ENCODE measurements at regions not wholly inside any gene's neighbourhood (a gene's known extent, or its start where the extent isn't known, plus 50 kb on each side); places are given as distances from the start of the nearest gene placed in this dataset.

DNA sequence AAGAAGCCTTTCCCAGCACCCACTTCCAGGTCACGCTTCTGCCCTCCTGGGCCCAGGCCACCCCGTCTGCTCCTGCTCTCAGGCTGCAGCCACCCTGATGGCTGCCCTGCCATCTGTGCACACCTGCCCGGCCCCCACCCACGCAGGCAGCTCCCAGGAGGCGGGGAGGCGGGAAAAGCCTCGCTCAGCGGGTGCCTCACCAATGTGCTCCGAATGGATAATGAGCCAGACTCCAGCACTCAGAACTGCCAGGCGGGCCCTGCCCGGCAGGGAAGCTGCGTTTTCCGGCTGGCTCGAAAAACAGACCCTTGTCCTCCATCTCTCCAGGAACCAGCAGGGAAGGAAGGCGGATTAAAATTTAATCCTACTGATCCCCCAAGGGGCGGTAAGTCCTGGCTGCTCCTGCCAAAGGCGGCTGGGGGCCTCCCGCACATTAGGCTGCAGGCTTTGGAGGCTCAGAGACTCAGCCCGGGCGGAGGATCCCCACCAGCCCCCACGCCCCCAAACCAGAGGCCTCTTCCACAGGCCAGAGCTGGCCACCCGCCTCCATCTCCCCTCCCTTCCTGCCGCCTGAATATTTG, 104.0 kb downstream of the NCOR2 start:
- Histone ChIP-seq H3K4me1 (ENCODE audit: control insufficient read depth, insufficient read depth, low read length) (peaks cover 4% of the 10 kb centered on the region; the same call in 1 of the 2 replicates), H3K36me3 (ENCODE audit: control insufficient read depth, insufficient read depth, low read length) (peaks cover 8% of the 10 kb centered on the region), H3K9me3 (ENCODE audit: control insufficient read depth, insufficient read depth, low read depth, low read length) (no peaks in the 10 kb centered on the region), H3K27ac (ENCODE audit: low read length) (no peak overlapping the region), H3K4me3 (ENCODE audit: low read depth in 2 of 2, low read length in 2 of 2) (no peak overlapping the region), H3K27me3 (ENCODE audit: control insufficient read depth, insufficient read depth, low read length) (no peaks in the 10 kb centered on the region)
- in situ Hi-C loops (cut with HindIII; ENCODE audit: low pct_unique_long_range_greater_than_20kb, low sequenced_read_pairs): no loop called here
- ChIA-PET POLR2A (no interaction called here), CTCF (no interaction called here)
- TF ChIP-seq SIN3A (IDR thresholded peaks at IDR 0.05; ENCODE audit: borderline replicate concordance, insufficient read depth, low read depth, low read length): no peak
- TF ChIP-seq POLR2AphosphoS5 (IDR thresholded peaks at IDR 0.05; ENCODE audit: low read depth, low read length): no peak
- TF ChIP-seq, protein P1, sequence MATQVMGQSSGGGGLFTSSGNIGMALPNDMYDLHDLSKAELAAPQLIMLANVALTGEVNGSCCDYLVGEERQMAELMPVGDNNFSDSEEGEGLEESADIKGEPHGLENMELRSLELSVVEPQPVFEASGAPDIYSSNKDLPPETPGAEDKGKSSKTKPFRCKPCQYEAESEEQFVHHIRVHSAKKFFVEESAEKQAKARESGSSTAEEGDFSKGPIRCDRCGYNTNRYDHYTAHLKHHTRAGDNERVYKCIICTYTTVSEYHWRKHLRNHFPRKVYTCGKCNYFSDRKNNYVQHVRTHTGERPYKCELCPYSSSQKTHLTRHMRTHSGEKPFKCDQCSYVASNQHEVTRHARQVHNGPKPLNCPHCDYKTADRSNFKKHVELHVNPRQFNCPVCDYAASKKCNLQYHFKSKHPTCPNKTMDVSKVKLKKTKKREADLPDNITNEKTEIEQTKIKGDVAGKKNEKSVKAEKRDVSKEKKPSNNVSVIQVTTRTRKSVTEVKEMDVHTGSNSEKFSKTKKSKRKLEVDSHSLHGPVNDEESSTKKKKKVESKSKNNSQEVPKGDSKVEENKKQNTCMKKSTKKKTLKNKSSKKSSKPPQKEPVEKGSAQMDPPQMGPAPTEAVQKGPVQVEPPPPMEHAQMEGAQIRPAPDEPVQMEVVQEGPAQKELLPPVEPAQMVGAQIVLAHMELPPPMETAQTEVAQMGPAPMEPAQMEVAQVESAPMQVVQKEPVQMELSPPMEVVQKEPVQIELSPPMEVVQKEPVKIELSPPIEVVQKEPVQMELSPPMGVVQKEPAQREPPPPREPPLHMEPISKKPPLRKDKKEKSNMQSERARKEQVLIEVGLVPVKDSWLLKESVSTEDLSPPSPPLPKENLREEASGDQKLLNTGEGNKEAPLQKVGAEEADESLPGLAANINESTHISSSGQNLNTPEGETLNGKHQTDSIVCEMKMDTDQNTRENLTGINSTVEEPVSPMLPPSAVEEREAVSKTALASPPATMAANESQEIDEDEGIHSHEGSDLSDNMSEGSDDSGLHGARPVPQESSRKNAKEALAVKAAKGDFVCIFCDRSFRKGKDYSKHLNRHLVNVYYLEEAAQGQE (IDR thresholded peaks at IDR 0.05; ENCODE audit: insufficient read depth in 1 of 2, low read depth in 2 of 2, low read length in 1 of 2): no peak
- TF ChIP-seq, protein P2, sequence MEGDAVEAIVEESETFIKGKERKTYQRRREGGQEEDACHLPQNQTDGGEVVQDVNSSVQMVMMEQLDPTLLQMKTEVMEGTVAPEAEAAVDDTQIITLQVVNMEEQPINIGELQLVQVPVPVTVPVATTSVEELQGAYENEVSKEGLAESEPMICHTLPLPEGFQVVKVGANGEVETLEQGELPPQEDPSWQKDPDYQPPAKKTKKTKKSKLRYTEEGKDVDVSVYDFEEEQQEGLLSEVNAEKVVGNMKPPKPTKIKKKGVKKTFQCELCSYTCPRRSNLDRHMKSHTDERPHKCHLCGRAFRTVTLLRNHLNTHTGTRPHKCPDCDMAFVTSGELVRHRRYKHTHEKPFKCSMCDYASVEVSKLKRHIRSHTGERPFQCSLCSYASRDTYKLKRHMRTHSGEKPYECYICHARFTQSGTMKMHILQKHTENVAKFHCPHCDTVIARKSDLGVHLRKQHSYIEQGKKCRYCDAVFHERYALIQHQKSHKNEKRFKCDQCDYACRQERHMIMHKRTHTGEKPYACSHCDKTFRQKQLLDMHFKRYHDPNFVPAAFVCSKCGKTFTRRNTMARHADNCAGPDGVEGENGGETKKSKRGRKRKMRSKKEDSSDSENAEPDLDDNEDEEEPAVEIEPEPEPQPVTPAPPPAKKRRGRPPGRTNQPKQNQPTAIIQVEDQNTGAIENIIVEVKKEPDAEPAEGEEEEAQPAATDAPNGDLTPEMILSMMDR (IDR thresholded peaks at IDR 0.05): no peak
- TF ChIP-seq TCF7L2 (IDR thresholded peaks at IDR 0.05; ENCODE audit: low read depth, low read length): no peak
- ATAC-seq (no peak), DNase-seq (ENCODE audit: low read depth, low spot score) (no peak)
- BruUV-seq (replicated peaks): no TSS peak
- intact Hi-C loops (cut with micrococcal nuclease; ENCODE audit: unreplicated experiment): no loop called here

DNA sequence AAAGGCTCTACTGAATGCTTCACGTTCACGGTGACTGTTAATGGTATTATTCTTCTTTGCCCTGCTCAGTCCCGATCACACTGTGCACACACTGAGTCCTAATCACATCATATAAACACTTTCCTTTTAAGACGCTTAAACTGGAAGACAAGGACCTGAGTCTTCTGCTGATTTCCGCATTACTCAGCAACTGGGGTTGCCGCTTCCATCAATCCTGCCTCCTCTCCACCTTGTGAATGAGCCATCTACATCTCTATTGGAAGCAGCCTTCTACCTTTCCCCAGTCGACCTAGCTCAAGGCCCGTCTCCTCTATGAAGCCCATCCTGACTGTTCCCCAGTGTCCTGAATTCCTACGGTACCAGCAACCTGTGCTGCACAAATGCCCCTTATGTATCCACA, 104.7 kb downstream of the NCOR2 start:
- ATAC-seq: no peak
- POLR2A ChIA-PET: interaction anchor here (0.6 kb wide), 1 partner anchor 1542 kb away, joined by 3 read pairs; no protein-coding TSS in a partner anchor
- in situ Hi-C loops (cut with HindIII; ENCODE audit: low pct_unique_long_range_greater_than_20kb, low sequenced_read_pairs): no loop called here

More for the DNA sequence above, 104.7 kb downstream of the NCOR2 start:
- intact Hi-C loops (cut with micrococcal nuclease; ENCODE audit: unreplicated experiment): no loop called here
- TF ChIP-seq, protein P1 (IDR thresholded peaks at IDR 0.05; ENCODE audit: insufficient read depth in 1 of 2, low read depth in 2 of 2, low read length in 1 of 2): no peak
- TF ChIP-seq TCF7L2 (IDR thresholded peaks at IDR 0.05; ENCODE audit: low read depth, low read length): no peak
- TF ChIP-seq, protein P2 (IDR thresholded peaks at IDR 0.05): no peak
- no peak for DNase-seq (ENCODE audit: low read depth, low spot score)
- Histone ChIP-seq H3K9me3 (ENCODE audit: control insufficient read depth, insufficient read depth, low read depth, low read length) (no peaks in the 10 kb centered on the region), H3K4me1 (ENCODE audit: control insufficient read depth, insufficient read depth, low read length) (peaks cover 4% of the 10 kb centered on the region; the same call in 1 of the 2 replicates), H3K27ac (ENCODE audit: low read length) (no peak overlapping the region), H3K27me3 (ENCODE audit: control insufficient read depth, insufficient read depth, low read length) (no peaks in the 10 kb centered on the region), H3K36me3 (ENCODE audit: control insufficient read depth, insufficient read depth, low read length) (peaks cover 8% of the 10 kb centered on the region), H3K4me3 (ENCODE audit: low read depth in 2 of 2, low read length in 2 of 2) (no peak overlapping the region)
- BruUV-seq (replicated peaks): no TSS peak
- CTCF ChIA-PET: no interaction called here

Data from Panc1 (cell line).